BE2C (cell line): ENCODE measurements at regions not wholly inside any gene's neighbourhood (a gene's known extent, or its start where the extent isn't known, plus 50 kb on each side); places are given as distances from the start of the nearest gene placed in this dataset.

Source experiments
- DNase-seq: peaks from one replicate; pipeline ENCODE4 v3.0.0-alpha.2; 2020
- H3K27me3 ChIP-seq: fragments of 250-450 bp; sonication (Bioruptor Pico); 2 replicates; pipeline ENCODE4 v1.5.1; 2020; ENCODE audit warnings: mild to moderate bottlenecking
- H3K36me3 ChIP-seq: fragments of 250-450 bp; sonication (Bioruptor Pico); 2 replicates; pipeline ENCODE4 v1.5.1; 2020; ENCODE audit warnings: mild to moderate bottlenecking
- H3K4me1 ChIP-seq: fragments of 250-450 bp; sonication (Bioruptor Pico); 2 replicates; pipeline ENCODE4 v1.5.1; 2020
- H3K4me3 ChIP-seq: 2 replicates; pipeline ENCODE4 v1.5.1; 2011; ENCODE audit warnings: low read depth, low read length
- H3K9me3 ChIP-seq: fragments of 250-450 bp; sonication (Bioruptor Pico); 2 replicates; pipeline ENCODE4 v1.5.1; 2020
- TF ChIP-seq, protein P1 (sequence below): IDR thresholded peaks from 2 replicates; pipeline ENCODE4 v1.5.1; 2012; ENCODE audit warnings: mild to moderate bottlenecking, low read depth, low read length

DNA sequence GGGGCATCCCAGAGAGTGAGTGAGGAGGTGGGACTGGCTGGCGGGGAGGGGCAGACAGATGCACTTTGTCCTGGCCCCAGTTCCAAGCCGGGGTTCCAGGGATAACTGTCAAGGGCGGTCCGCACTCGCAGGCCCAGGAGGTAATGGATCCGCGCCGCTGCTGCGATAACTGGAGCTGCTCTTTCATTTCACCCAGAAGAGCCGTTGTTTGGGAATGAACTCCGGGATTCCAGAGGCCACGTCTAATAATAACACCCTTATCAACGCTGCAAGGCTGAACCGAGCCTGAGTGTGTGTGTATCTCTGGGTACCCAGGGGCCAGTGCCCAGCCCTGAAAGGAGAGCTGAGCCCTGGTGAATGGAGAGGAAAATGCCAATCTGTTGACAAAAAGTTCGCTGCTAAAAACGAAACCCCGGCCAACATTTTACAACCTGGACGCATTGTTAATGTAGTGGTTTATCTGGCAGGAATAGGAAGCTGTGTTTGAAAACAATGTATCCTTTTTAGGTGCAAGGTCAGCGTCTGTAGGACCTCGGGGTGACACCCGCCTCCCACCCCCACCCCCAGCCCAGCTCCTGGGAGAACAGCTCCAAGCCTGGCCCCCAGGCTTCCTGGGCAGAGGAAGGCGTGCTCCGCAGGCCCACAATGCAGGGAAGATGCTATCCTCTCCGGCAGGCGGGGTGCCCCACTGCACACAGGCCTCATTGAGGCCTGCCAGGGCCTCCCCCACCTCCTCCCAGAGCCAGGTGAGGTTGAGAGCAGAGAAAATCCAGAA lies 119.7 kb downstream of the PROX1 start:
- TF ChIP-seq, protein P1, sequence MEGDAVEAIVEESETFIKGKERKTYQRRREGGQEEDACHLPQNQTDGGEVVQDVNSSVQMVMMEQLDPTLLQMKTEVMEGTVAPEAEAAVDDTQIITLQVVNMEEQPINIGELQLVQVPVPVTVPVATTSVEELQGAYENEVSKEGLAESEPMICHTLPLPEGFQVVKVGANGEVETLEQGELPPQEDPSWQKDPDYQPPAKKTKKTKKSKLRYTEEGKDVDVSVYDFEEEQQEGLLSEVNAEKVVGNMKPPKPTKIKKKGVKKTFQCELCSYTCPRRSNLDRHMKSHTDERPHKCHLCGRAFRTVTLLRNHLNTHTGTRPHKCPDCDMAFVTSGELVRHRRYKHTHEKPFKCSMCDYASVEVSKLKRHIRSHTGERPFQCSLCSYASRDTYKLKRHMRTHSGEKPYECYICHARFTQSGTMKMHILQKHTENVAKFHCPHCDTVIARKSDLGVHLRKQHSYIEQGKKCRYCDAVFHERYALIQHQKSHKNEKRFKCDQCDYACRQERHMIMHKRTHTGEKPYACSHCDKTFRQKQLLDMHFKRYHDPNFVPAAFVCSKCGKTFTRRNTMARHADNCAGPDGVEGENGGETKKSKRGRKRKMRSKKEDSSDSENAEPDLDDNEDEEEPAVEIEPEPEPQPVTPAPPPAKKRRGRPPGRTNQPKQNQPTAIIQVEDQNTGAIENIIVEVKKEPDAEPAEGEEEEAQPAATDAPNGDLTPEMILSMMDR, result no peak
- no peaks in the 10 kb centered on the region for H3K27me3 ChIP-seq
- H3K4me3 ChIP-seq, result no peak overlapping the region
- no peaks in the 10 kb centered on the region for H3K9me3 ChIP-seq
- no peaks in the 10 kb centered on the region for H3K36me3 ChIP-seq
- H3K4me1 ChIP-seq, result no peaks in the 10 kb centered on the region; the same call in 1 of the 2 replicates
- DNase-seq, result no peak

DNA sequence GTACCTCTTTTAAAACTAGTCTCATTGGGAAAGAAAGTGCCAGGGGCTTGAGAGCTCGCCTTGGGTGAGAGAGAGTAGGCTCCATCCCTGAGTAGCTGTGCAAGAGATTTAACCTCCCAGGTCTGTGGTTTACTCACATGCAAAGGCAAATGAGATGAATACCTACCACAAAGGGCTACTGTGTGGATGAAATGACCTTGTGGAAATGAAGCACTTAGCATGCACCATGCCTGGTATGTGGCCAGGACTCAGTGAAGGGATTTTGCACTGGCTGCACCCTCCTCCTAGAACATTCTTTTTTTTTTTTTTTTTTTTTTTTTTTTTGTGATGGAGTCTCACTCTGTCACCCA lies 120.3 kb downstream of the PROX1 start:
- no peak for DNase-seq
- no peaks in the 10 kb centered on the region for H3K27me3 ChIP-seq
- no peaks in the 10 kb centered on the region for H3K36me3 ChIP-seq
- no peak overlapping the region for H3K4me3 ChIP-seq
- no peaks in the 10 kb centered on the region for H3K9me3 ChIP-seq
- no peaks in the 10 kb centered on the region; the same call in 1 of the 2 replicates for H3K4me1 ChIP-seq
- TF ChIP-seq, protein P1, result no peak

DNA sequence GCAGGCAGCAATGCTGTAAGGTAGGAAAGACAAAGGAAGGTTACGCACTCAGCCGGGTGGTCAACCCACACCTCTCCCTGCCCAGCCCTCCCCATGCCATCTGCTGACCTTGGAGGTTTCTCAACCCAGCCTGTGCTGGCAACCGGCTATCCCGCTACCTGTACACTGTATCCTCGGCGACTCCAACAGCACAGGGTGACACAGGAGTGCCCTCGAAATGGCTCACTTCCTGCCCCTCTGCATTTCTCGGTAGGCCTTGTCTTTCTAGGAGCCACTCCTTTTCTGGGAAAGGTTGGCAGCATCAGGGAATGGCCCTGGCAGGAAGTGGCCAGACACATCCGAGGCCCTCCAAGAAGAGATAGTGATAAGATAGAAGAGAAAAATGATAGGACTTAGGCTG lies 124.0 kb downstream of the PROX1 start:
- H3K4me3 ChIP-seq, result no peak overlapping the region
- TF ChIP-seq, protein P1, result no peak
- no peaks in the 10 kb centered on the region for H3K36me3 ChIP-seq
- H3K27me3 ChIP-seq, result no peaks in the 10 kb centered on the region
- DNase-seq, result no peak
- no peaks in the 10 kb centered on the region; the same call in 1 of the 2 replicates for H3K4me1 ChIP-seq
- H3K9me3 ChIP-seq, result no peaks in the 10 kb centered on the region

DNA sequence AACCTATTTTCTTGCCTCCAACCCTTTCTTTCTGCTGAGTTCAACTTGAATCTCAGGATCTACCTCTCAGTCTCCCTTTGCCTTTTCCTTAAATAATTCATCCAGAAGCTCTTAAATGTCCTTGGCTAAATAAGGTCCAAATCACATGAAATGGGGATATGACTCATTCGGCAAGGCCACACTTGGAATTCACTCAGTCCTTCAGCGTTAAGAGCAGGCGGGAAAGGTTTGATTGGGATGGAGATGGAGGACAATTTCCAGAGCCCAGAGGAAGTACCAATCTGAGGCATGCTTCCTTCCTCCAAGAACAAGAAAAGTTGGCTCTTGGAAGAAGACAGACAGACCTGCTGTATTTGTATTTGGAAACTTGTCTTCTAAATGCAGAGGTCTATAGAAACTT lies 128.5 kb downstream of the PROX1 start:
- no peaks in the 10 kb centered on the region for H3K27me3 ChIP-seq
- peaks cover 4% of the 10 kb centered on the region for H3K4me1 ChIP-seq
- no peaks in the 10 kb centered on the region for H3K36me3 ChIP-seq
- peaks cover 6% of the 10 kb centered on the region for H3K9me3 ChIP-seq
- TF ChIP-seq, protein P1, result no peak
- no peak overlapping the region for H3K4me3 ChIP-seq
- DNase-seq, result no peak

DNA sequence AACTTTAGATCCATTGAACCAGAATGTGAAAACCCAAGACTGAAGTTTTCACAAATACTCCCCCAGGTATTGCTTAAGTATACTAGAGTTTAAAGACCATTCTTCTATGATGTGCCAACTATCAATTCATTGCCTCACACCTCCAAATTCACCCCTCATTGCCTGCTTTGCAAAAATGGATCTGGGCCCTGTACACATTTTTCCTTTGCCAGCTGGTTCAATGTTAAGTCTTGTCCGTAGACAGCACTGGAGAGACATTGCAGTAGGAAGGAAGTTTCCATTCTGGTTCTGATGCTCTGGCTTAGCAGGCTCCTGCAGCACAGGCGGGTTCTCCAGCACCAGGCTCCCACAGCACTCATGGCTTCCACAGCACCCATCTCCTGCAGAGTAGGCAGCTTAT lies 130.0 kb downstream of the PROX1 start:
- Histone ChIP-seq H3K4me1 (peaks cover 5% of the 10 kb centered on the region), H3K27me3 (no peaks in the 10 kb centered on the region), H3K36me3 (no peaks in the 10 kb centered on the region), H3K9me3 (peaks cover 6% of the 10 kb centered on the region), H3K4me3 (no peak overlapping the region)
- no peak for DNase-seq
- TF ChIP-seq, protein P1, result no peak

DNA sequence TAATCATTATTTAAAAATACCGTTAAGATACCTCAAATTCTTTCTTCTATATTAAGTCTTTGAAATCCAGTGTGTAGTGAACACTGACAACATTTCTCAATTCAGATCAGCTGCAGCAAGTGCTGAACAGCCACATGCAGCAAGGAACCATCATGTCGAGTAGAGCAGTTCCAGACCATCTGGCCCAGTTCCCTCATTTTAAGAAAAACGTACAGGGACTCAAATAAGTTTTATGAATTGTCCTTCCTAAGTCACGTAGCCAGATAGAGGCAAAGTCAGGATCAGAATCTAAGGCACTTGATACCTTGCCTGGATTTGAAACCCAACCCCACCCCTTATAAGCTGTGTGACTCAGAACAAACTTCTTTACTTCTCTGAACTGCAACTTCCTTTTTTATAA lies 132.4 kb downstream of the PROX1 start:
- TF ChIP-seq, protein P1, result no peak
- Histone ChIP-seq H3K27me3 (no peaks in the 10 kb centered on the region), H3K4me1 (peaks cover 22% of the 10 kb centered on the region), H3K9me3 (peaks cover 6% of the 10 kb centered on the region), H3K4me3 (no peak overlapping the region), H3K36me3 (no peaks in the 10 kb centered on the region)
- DNase-seq, result no peak
